H9 (cell line): ENCODE measurements at regions not wholly inside any gene's neighbourhood (a gene's known extent, or its start where the extent isn't known, plus 50 kb on each side); places are given as distances from the start of the nearest gene placed in this dataset.

Experiments used
- DNase-seq: peaks from one replicate; pipeline ENCODE4 v3.0.0-alpha.2; 2017
- H2AFZ ChIP-seq: one replicate; pipeline ENCODE4 v1.6.1; 2013; ENCODE audit warnings: mild to moderate bottlenecking, low read length, control low read depth, moderate library complexity
- H2AK5ac ChIP-seq: 2 replicates; pipeline ENCODE4 v1.6.1; 2013; ENCODE audit warnings: low read length, control low read depth, mixed read lengths; ENCODE audit not compliant: insufficient read length
- H2BK120ac ChIP-seq: one replicate; pipeline ENCODE4 v1.6.1; 2013; ENCODE audit warnings: low read depth, mild to moderate bottlenecking, low read length, control low read depth, inconsistent platforms; ENCODE audit not compliant: poor library complexity, severe bottlenecking
- H2BK12ac ChIP-seq: 2 replicates; pipeline ENCODE4 v1.6.1; 2013; ENCODE audit warnings: low read length, control low read depth, mixed read lengths, low read depth; ENCODE audit not compliant: insufficient read length
- H2BK15ac ChIP-seq: 2 replicates; pipeline ENCODE4 v1.6.1; 2013; ENCODE audit warnings: low read depth, low read length, control low read depth
- H2BK20ac ChIP-seq: one replicate; pipeline ENCODE4 v1.6.1; 2013; ENCODE audit warnings: low read depth, mild to moderate bottlenecking, low read length, control low read depth, inconsistent platforms; ENCODE audit not compliant: poor library complexity, severe bottlenecking
- H2BK5ac ChIP-seq: 2 replicates; pipeline ENCODE4 v1.6.1; 2013; ENCODE audit warnings: low read length, control low read depth, mixed read lengths; ENCODE audit not compliant: insufficient read length
- H3K14ac ChIP-seq: 2 replicates; pipeline ENCODE4 v1.6.1; 2013; ENCODE audit warnings: low read length, control low read depth; ENCODE audit not compliant: insufficient read depth
- H3K18ac ChIP-seq: 2 replicates; pipeline ENCODE4 v1.6.1; 2013; ENCODE audit warnings: low read depth, mild to moderate bottlenecking, mixed read lengths, low read length, control low read depth; ENCODE audit not compliant: insufficient read length
- H3K23ac ChIP-seq: 2 replicates; pipeline ENCODE4 v1.6.1; 2013; ENCODE audit warnings: low read length, control low read depth, mixed read lengths, low read depth; ENCODE audit not compliant: insufficient read length
- H3K23me2 ChIP-seq: 2 replicates; pipeline ENCODE4 v1.6.1; 2013; ENCODE audit warnings: low read depth, mild to moderate bottlenecking, mixed read lengths, low read length, control low read depth; ENCODE audit not compliant: insufficient read length, poor library complexity, severe bottlenecking
- H3K27ac ChIP-seq: 2 replicates; pipeline ENCODE4 v1.5.1; 2013; ENCODE audit warnings: low read length, control low read depth, mixed read lengths, low read depth; ENCODE audit not compliant: insufficient read length
- H3K27me3 ChIP-seq: 2 replicates; pipeline ENCODE4 v1.6.1; 2013; ENCODE audit warnings: low read length, control low read depth, inconsistent platforms; ENCODE audit not compliant: insufficient read depth
- H3K4ac ChIP-seq: 2 replicates; pipeline ENCODE4 v1.6.1; 2013; ENCODE audit warnings: low read depth, mild to moderate bottlenecking, control low read depth, inconsistent platforms, low read length, moderate library complexity
- H3K4me1 ChIP-seq: 2 replicates; pipeline ENCODE4 v1.6.1; 2013; ENCODE audit warnings: low read length, control low read depth, inconsistent platforms; ENCODE audit not compliant: insufficient read depth
- H3K4me2 ChIP-seq: 2 replicates; pipeline ENCODE4 v1.6.1; 2013; ENCODE audit warnings: low read length, control low read depth, mixed read lengths; ENCODE audit not compliant: insufficient read length, insufficient read depth
- H3K56ac ChIP-seq: 2 replicates; pipeline ENCODE4 v1.6.1; 2013; ENCODE audit warnings: low read depth, mild to moderate bottlenecking, mixed read lengths, low read length, control low read depth; ENCODE audit not compliant: insufficient read length
- H3K79me1 ChIP-seq: 2 replicates; pipeline ENCODE4 v1.6.1; 2013; ENCODE audit warnings: low read depth, mild to moderate bottlenecking, moderate library complexity, low read length, control low read depth, inconsistent platforms; ENCODE audit not compliant: insufficient read depth, poor library complexity, severe bottlenecking
- H3K79me2 ChIP-seq: 2 replicates; pipeline ENCODE4 v1.6.1; 2013; ENCODE audit warnings: low read length, control low read depth, inconsistent platforms; ENCODE audit not compliant: insufficient read depth
- H3K9ac ChIP-seq: 2 replicates; pipeline ENCODE4 v1.6.1; 2013; ENCODE audit warnings: low read length, control low read depth, mixed read lengths; ENCODE audit not compliant: insufficient read length; ENCODE audit errors: extremely low read depth
- H3K9me3 ChIP-seq: one replicate; pipeline ENCODE4 v1.6.1; 2013; ENCODE audit warnings: low read depth, low read length, inconsistent platforms; ENCODE audit not compliant: control insufficient read depth
- H3T11ph ChIP-seq: one replicate; pipeline ENCODE4 v1.6.1; 2013; ENCODE audit warnings: mild to moderate bottlenecking, low read length, control low read depth, inconsistent platforms
- H4K20me1 ChIP-seq: one replicate; pipeline ENCODE4 v1.6.1; 2013; ENCODE audit not compliant: control insufficient read depth, insufficient read length, insufficient read depth
- H4K5ac ChIP-seq: 2 replicates; pipeline ENCODE4 v1.6.1; 2013; ENCODE audit warnings: low read depth, mild to moderate bottlenecking, mixed read lengths, low read length, control low read depth; ENCODE audit not compliant: insufficient read length
- H4K8ac ChIP-seq: replicated peaks from 2 replicates; pipeline ENCODE4 v1.6.1; 2013; ENCODE audit warnings: low read length, control low read depth, mixed read lengths, low read depth; ENCODE audit not compliant: insufficient read length
- H4K91ac ChIP-seq: 2 replicates; pipeline ENCODE4 v1.6.1; 2013; ENCODE audit warnings: low read depth, mild to moderate bottlenecking, moderate library complexity, mixed read lengths, low read length, control low read depth; ENCODE audit not compliant: insufficient read length
- H3K27ac Mint-ChIP-seq, 3 experiments: 2 replicates in 2 of 3; 3 replicates in 1 of 3; pipeline ENCODE4 v1.8.0; 2020 to 2021; ENCODE audit warnings: mixed read lengths in 3 of 3, mild to moderate bottlenecking in 1 of 3, moderate library complexity in 1 of 3
- H3K27me3 Mint-ChIP-seq: 2 replicates; pipeline ENCODE4 v1.8.0; 2021; ENCODE audit warnings: low read depth, mild to moderate bottlenecking, moderate library complexity, mixed read lengths
- H3K36me3 Mint-ChIP-seq, 3 experiments: 2 replicates in 2 of 3; 3 replicates in 1 of 3; pipeline ENCODE4 v1.8.0; 2020 to 2021; ENCODE audit warnings: low read depth in 3 of 3, mixed read lengths in 3 of 3; ENCODE audit not compliant: insufficient read depth in 1 of 3
- H3K4me1 Mint-ChIP-seq, 2 experiments: 2 replicates each; pipeline ENCODE4 v1.8.0; 2020; ENCODE audit warnings: mixed read lengths in 2 of 2
- H3K4me3 Mint-ChIP-seq, 2 experiments: 2 replicates in 1 of 2; 3 replicates in 1 of 2; pipeline ENCODE4 v1.8.0; 2020 to 2021; ENCODE audit warnings: mild to moderate bottlenecking in 2 of 2, mixed read lengths in 2 of 2, moderate library complexity in 1 of 2
- H3K9me3 Mint-ChIP-seq, 2 experiments: 2 replicates in 1 of 2; 3 replicates in 1 of 2; pipeline ENCODE4 v1.8.0; 2020; ENCODE audit warnings: mild to moderate bottlenecking in 2 of 2, mixed read lengths in 2 of 2, moderate library complexity in 1 of 2
- CTCF ChIP-seq: fragments of 200-600 bp; sonication (generic); conservative IDR thresholded peaks from 3 replicates; pipeline ENCODE4 v1.8.0; 2021; ENCODE audit warnings: antibody characterized with exemption, mild to moderate bottlenecking
- WGBS: extraction: QIAGEN DNeasy Blood & Tissue Kit; methylation state at CpG from one replicate; pipeline ENCODE4 v1.1.7; 2013; ENCODE audit warnings: missing lambda C conversion rate, low lambda C conversion rate, mixed read lengths; ENCODE audit not compliant: insufficient read length; ENCODE audit errors: extremely low coverage; 5-methylcytosine and 5-hydroxymethylcytosine counted together

DNA sequence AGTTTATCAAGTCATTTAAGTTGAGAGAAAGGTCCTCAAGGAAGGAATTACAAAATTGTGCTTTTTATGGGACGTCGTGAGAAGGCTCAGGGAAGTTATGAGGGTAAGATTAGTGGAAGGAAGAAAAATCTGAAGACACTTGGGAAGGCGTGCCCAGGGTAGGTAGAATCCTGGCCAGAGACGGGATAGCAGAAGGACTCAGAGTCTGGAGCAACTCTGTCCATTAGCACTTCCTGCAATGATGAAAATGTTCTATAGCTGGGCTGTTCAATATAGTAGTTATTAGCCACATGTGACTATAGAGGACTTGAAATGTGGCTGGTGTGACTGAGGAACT lies 271.0 kb upstream of the ZPLD1 start:
- no peak for DNase-seq
- no peak overlapping the region for H2BK15ac ChIP-seq
- H3K9ac ChIP-seq: no peak overlapping the region
- H3K27ac ChIP-seq: no peak overlapping the region
- no peak overlapping the region for H3K4me2 ChIP-seq
- no peak overlapping the region for H3K18ac ChIP-seq
- no peak overlapping the region; a peak in 1 of 7 replicates for H3K27ac Mint-ChIP-seq
- H3T11ph ChIP-seq: no peak overlapping the region
- H2BK120ac ChIP-seq: no peak overlapping the region
- H3K79me2 ChIP-seq: no peaks in the 10 kb centered on the region
- H3K56ac ChIP-seq: no peak overlapping the region
- no peaks in the 10 kb centered on the region for H3K79me1 ChIP-seq
- H3K4me3 Mint-ChIP-seq: no peak overlapping the region
- no peak overlapping the region for H2BK20ac ChIP-seq
- no peaks in the 10 kb centered on the region for H3K27me3 Mint-ChIP-seq
- H3K36me3 Mint-ChIP-seq: no peaks in the 10 kb centered on the region
- no peaks in the 10 kb centered on the region for H3K9me3 ChIP-seq
- no peak overlapping the region for H2BK5ac ChIP-seq
- no peaks in the 10 kb centered on the region for H3K23me2 ChIP-seq
- H3K4me1 ChIP-seq: no peaks in the 10 kb centered on the region
- H3K27me3 ChIP-seq: no peaks in the 10 kb centered on the region
- no peak overlapping the region for H2AFZ ChIP-seq
- no peak overlapping the region for H4K91ac ChIP-seq
- H3K9me3 Mint-ChIP-seq: peaks cover 0 to 3% of the 10 kb centered on the region in 2 experiments; a peak in 1 of 5 replicates
- no peaks in the 10 kb centered on the region for H3K4me1 Mint-ChIP-seq
- TF ChIP-seq CTCF: no peak
- no peak overlapping the region for H2AK5ac ChIP-seq
- WGBS: no CpG with 5 or more reads among the region's 4 CpGs
- H3K23ac ChIP-seq: no peak overlapping the region
- no peak overlapping the region for H3K14ac ChIP-seq
- H4K8ac ChIP-seq: no peak overlapping the region
- no peaks in the 10 kb centered on the region for H4K20me1 ChIP-seq
- H2BK12ac ChIP-seq: no peak overlapping the region
- H4K5ac ChIP-seq: no peak overlapping the region
- H3K4ac ChIP-seq: no peak overlapping the region
